IMR-90 (cell line): ENCODE measurements at regions not wholly inside any gene's neighbourhood (a gene's known extent, or its start where the extent isn't known, plus 50 kb on each side); places are given as distances from the start of the nearest gene placed in this dataset.

Source experiments
- ATAC-seq: fragments of 200-7000 bp; cut with Tn5 transposase; 2 replicates; pipeline ENCODE4 v1.9.1; 2020; ENCODE audit warnings: low read depth, mild to moderate bottlenecking, moderate library complexity
- BruUV-seq: library from RNA; stranded (reverse); fragments of 400-500 nt; replicated peaks from 2 replicates; lab custom pipeline; 2021; lab: Mats Ljungman, UMichigan
- CTCF ChIA-PET: fragments of 300-600 bp; formaldehyde crosslinking; extraction: SDS; loops from one replicate; lab custom pipeline; 2021; ENCODE audit warnings: antibody characterized with exemption; lab: Yijun Ruan, JAX
- POLR2A ChIA-PET: fragments of 300-600 bp; sonication (Branson Sonifier 250); formaldehyde crosslinking; loops from one replicate; lab custom pipeline; 2022; ENCODE audit warnings: antibody characterized with exemption; ENCODE audit not compliant: unreplicated experiment; lab: Charles Lee
- DNase-seq: peaks from one replicate; pipeline ENCODE4 v3.0.0; 2013
- H2AFZ ChIP-seq: replicated peaks from 2 replicates; pipeline ENCODE3; 2013; ENCODE audit warnings: low read length, mild to moderate bottlenecking; ENCODE audit not compliant: poor library complexity
- H2AK5ac ChIP-seq: 2 replicates; pipeline ENCODE4 v1.6.1; 2013; ENCODE audit warnings: low read depth, low read length, inconsistent platforms
- H2AK9ac ChIP-seq: replicated peaks from 2 replicates; pipeline ENCODE3; 2013; ENCODE audit warnings: mild to moderate bottlenecking, low read depth, low read length, moderate library complexity; ENCODE audit not compliant: poor library complexity
- H2BK120ac ChIP-seq: 2 replicates; pipeline ENCODE4 v1.6.1; 2013; ENCODE audit warnings: low read depth, low read length, inconsistent platforms
- H2BK15ac ChIP-seq: 3 replicates; pipeline ENCODE4 v1.6.1; 2013; ENCODE audit warnings: low read depth, low read length, inconsistent platforms
- H2BK20ac ChIP-seq: 2 replicates; pipeline ENCODE4 v1.6.1; 2013; ENCODE audit warnings: low read depth, mild to moderate bottlenecking, inconsistent platforms, low read length, moderate library complexity
- H2BK5ac ChIP-seq: 2 replicates; pipeline ENCODE4 v1.6.1; 2013; ENCODE audit warnings: mild to moderate bottlenecking, low read depth, low read length, inconsistent platforms; ENCODE audit not compliant: poor library complexity, severe bottlenecking
- H3K14ac ChIP-seq: replicated peaks from 2 replicates; pipeline ENCODE4 v1.6.1; 2013; ENCODE audit warnings: low read depth, low read length, inconsistent platforms
- H3K18ac ChIP-seq: 2 replicates; pipeline ENCODE4 v1.6.1; 2013; ENCODE audit warnings: low read depth, low read length, control low read depth
- H3K23ac ChIP-seq: 2 replicates; pipeline ENCODE4 v1.6.1; 2013; ENCODE audit warnings: low read depth, low read length, inconsistent platforms
- H3K27ac ChIP-seq: 2 replicates; pipeline ENCODE4 v1.5.1; 2013; ENCODE audit warnings: mild to moderate bottlenecking, control low read depth, low read length; ENCODE audit not compliant: insufficient read depth
- H3K27me3 ChIP-seq: 2 replicates; pipeline ENCODE4 v1.6.1; 2013; ENCODE audit warnings: low read length; ENCODE audit not compliant: control insufficient read depth, insufficient read depth
- H3K36me3 ChIP-seq: 2 replicates; pipeline ENCODE4 v1.6.1; 2013; ENCODE audit warnings: low read length, mixed read lengths; ENCODE audit not compliant: control insufficient read depth, insufficient read depth
- H3K4ac ChIP-seq: 2 replicates; pipeline ENCODE4 v1.6.1; 2013; ENCODE audit warnings: low read depth, low read length, inconsistent platforms
- H3K4me1 ChIP-seq: 2 replicates; pipeline ENCODE4 v1.6.1; 2013; ENCODE audit warnings: low read length, mixed read lengths; ENCODE audit not compliant: control insufficient read depth, insufficient read depth
- H3K4me2 ChIP-seq: 2 replicates; pipeline ENCODE4 v1.6.1; 2013; ENCODE audit warnings: low read depth, mild to moderate bottlenecking, control low read depth, low read length, moderate library complexity
- H3K4me3 ChIP-seq: 2 replicates; pipeline ENCODE4 v1.5.1; 2013; ENCODE audit warnings: low read depth, mild to moderate bottlenecking, control low read depth, low read length, moderate library complexity; ENCODE audit not compliant: insufficient read depth
- H3K56ac ChIP-seq: 2 replicates; pipeline ENCODE4 v1.6.1; 2013; ENCODE audit warnings: low read length, inconsistent platforms; ENCODE audit not compliant: insufficient read depth; ENCODE audit errors: extremely low read depth
- H3K79me1 ChIP-seq, 2 experiments: 2 replicates each; pipeline ENCODE4 v1.6.1; 2013; ENCODE audit warnings: low read length in 2 of 2, inconsistent platforms in 1 of 2, low read depth in 1 of 2
- H3K9ac ChIP-seq: 2 replicates; pipeline ENCODE4 v1.6.1; 2013; ENCODE audit warnings: low read depth, low read length, control low read depth
- H3K9me1 ChIP-seq: 2 replicates; pipeline ENCODE4 v1.6.1; 2013; ENCODE audit warnings: low read length, inconsistent platforms; ENCODE audit not compliant: insufficient read depth
- H3K9me3 ChIP-seq: 2 replicates; pipeline ENCODE4 v1.6.1; 2013; ENCODE audit warnings: low read length; ENCODE audit not compliant: control insufficient read depth, insufficient read depth
- H4K20me1 ChIP-seq: 2 replicates; pipeline ENCODE4 v1.6.1; 2013; ENCODE audit warnings: low read length, inconsistent platforms; ENCODE audit not compliant: insufficient read depth
- H4K5ac ChIP-seq: 2 replicates; pipeline ENCODE4 v1.6.1; 2013; ENCODE audit warnings: mild to moderate bottlenecking, low read depth, low read length, control low read depth
- H4K8ac ChIP-seq, 2 experiments: 2 replicates each; pipeline ENCODE4 v1.6.1; 2013; ENCODE audit warnings: low read depth in 2 of 2, low read length in 2 of 2, control low read depth in 1 of 2, inconsistent platforms in 1 of 2
- H4K91ac ChIP-seq: 2 replicates; pipeline ENCODE4 v1.6.1; 2013; ENCODE audit warnings: low read depth, low read length, inconsistent platforms; ENCODE audit not compliant: insufficient read depth
- MAFK ChIP-seq: IDR thresholded peaks from 2 replicates; pipeline ENCODE4 v1.6.1; 2012; ENCODE audit warnings: low read depth, low read length, improper control_type of control experiment
- MAZ ChIP-seq: IDR thresholded peaks from 2 replicates; pipeline ENCODE4 v1.6.1; 2012; ENCODE audit warnings: low read depth, mild to moderate bottlenecking, low read length, improper control_type of control experiment, moderate library complexity, borderline replicate concordance
- MXI1 ChIP-seq: IDR thresholded peaks from 2 replicates; pipeline ENCODE4 v1.6.1; 2012; ENCODE audit warnings: low read depth, mild to moderate bottlenecking, low read length, moderate library complexity, borderline replicate concordance
- NFE2L2 ChIP-seq: fragments of 150-350 bp; IDR thresholded peaks from 2 replicates; pipeline ENCODE4 v1.6.1; 2016; ENCODE audit warnings: low read depth, mild to moderate bottlenecking, low read length
- POLR2A ChIP-seq: IDR thresholded peaks from 2 replicates; pipeline ENCODE4 v1.6.1; 2012; ENCODE audit warnings: mild to moderate bottlenecking, low read depth, low read length
- RAD21 ChIP-seq: IDR thresholded peaks from 2 replicates; pipeline ENCODE4 v1.6.1; 2012; ENCODE audit warnings: low read length, improper control_type of control experiment
- RCOR1 ChIP-seq: IDR thresholded peaks from 2 replicates; pipeline ENCODE4 v1.6.1; 2012; ENCODE audit warnings: mild to moderate bottlenecking, low read length, improper control_type of control experiment; ENCODE audit not compliant: insufficient replicate concordance
- RFX5 ChIP-seq: IDR thresholded peaks from 2 replicates; pipeline ENCODE4 v1.8.0; 2012; ENCODE audit warnings: low read depth, mild to moderate bottlenecking, low read length, moderate library complexity
- USF2 ChIP-seq: fragments of 150-350 bp; IDR thresholded peaks from 2 replicates; pipeline ENCODE4 v1.6.1; 2017; ENCODE audit warnings: mild to moderate bottlenecking, antibody characterized with exemption, low read length, low read depth
- WGBS, 2 experiments: methylation state at CpG; one replicate each; pipeline versions ENCODE4 v1.1.5 to v1.1.7; 2013; ENCODE audit warnings: missing lambda C conversion rate in 2 of 2; ENCODE audit not compliant: insufficient read length in 1 of 2; ENCODE audit errors: extremely low coverage in 2 of 2; 5-methylcytosine and 5-hydroxymethylcytosine counted together
- dilution Hi-C: fragments of 300-500 bp; cut with HindIII; formaldehyde crosslinking; loops from one replicate; pipeline ENCODE4 v1.14.3; 2018; ENCODE audit warnings: low sequenced_read_pairs; ENCODE audit not compliant: unreplicated experiment
- in situ Hi-C: fragments of 300-500 bp; cut with MboI; formaldehyde crosslinking; loops from 3 replicates; pipeline ENCODE4 v1.14.3; 2019; ENCODE audit warnings: low sequenced_read_pairs, inconsistent platforms, mixed read lengths
- intact Hi-C: fragments of 100-400 bp; cut with micrococcal nuclease; formaldehyde crosslinking; loops from 2 replicates; pipeline ENCODE4 v1.10.0; 2022

GRCh38 chr7:92910976-92911375 is 74.6 kb upstream of the CDK6 start:
- intact Hi-C loops (no loop called here), in situ Hi-C loops (no loop called here), dilution Hi-C loops (no loop called here)
- no peak overlapping the region for H4K5ac ChIP-seq
- TF ChIP-seq RAD21: no peak
- no peak for TF ChIP-seq MAZ
- TF ChIP-seq RFX5: no peak
- no peak for TF ChIP-seq MAFK
- TF ChIP-seq NFE2L2: no peak
- no peak for TF ChIP-seq POLR2A
- no peak for TF ChIP-seq RCOR1
- TF ChIP-seq MXI1: no peak
- no peak for TF ChIP-seq USF2
- H4K91ac ChIP-seq: no peak overlapping the region
- no peak overlapping the region for H2BK20ac ChIP-seq
- H2BK120ac ChIP-seq: no peak overlapping the region
- no CpG with 5 or more reads among the region's 3 CpGs for WGBS, 2 experiments
- no peaks in the 10 kb centered on the region for H3K9me1 ChIP-seq
- H3K56ac ChIP-seq: no peak overlapping the region
- H3K79me1 ChIP-seq: no peaks in the 10 kb centered on the region
- H2AFZ ChIP-seq: no peak overlapping the region
- no peak overlapping the region for H3K23ac ChIP-seq
- H2BK5ac ChIP-seq: no peak overlapping the region
- no peaks in the 10 kb centered on the region; the same call in 1 of the 2 replicates for H3K4me1 ChIP-seq
- no peaks in the 10 kb centered on the region for H3K27me3 ChIP-seq
- no peak overlapping the region for H2AK5ac ChIP-seq
- ChIA-PET POLR2A (no interaction called here), CTCF (no interaction called here)
- no peaks in the 10 kb centered on the region for H3K36me3 ChIP-seq
- no peak overlapping the region for H3K4me3 ChIP-seq
- H2BK15ac ChIP-seq: no peak overlapping the region
- H4K8ac ChIP-seq: no peak overlapping the region
- no peaks in the 10 kb centered on the region for H3K9me3 ChIP-seq
- H3K4ac ChIP-seq: no peak overlapping the region
- H3K9ac ChIP-seq: no peak overlapping the region
- no peak overlapping the region for H2AK9ac ChIP-seq
- H3K4me2 ChIP-seq: no peak overlapping the region
- H3K27ac ChIP-seq: no peak overlapping the region
- DNase-seq (no peak), ATAC-seq (no peak)
- no TSS peak for BruUV-seq
- no peak overlapping the region for H3K18ac ChIP-seq
- H4K20me1 ChIP-seq: no peaks in the 10 kb centered on the region
- H3K14ac ChIP-seq: no peak overlapping the region
